HCT116 (cell line): ENCODE measurements at regions not wholly inside any gene's neighbourhood (a gene's known extent, or its start where the extent isn't known, plus 50 kb on each side); places are given as distances from the start of the nearest gene placed in this dataset.

Experiments
- CEBPB ChIP-seq: IDR thresholded peaks from 2 replicates; pipeline ENCODE4 v1.6.1; 2012; ENCODE audit warnings: low read depth
- ELF1 ChIP-seq: IDR thresholded peaks from 2 replicates; pipeline ENCODE4 v1.6.1; 2012; ENCODE audit warnings: low read depth, borderline replicate concordance
- EZH2 ChIP-seq: fragments of 200-600 bp; sonication (generic); IDR thresholded peaks from 2 replicates; pipeline ENCODE4 v1.6.1; 2017; ENCODE audit warnings: antibody characterized with exemption, mixed run types
- EZH2phosphoT487 ChIP-seq: fragments of 200-600 bp; IDR thresholded peaks from 2 replicates; pipeline ENCODE4 v1.6.1; 2018; ENCODE audit warnings: antibody characterized with exemption, borderline replicate concordance
- JUND ChIP-seq: IDR thresholded peaks from 2 replicates; pipeline ENCODE4 v1.6.1; 2012
- POLR2A ChIP-seq: IDR thresholded peaks from 2 replicates; pipeline ENCODE4 v1.7.0; 2011; ENCODE audit warnings: borderline replicate concordance; ENCODE audit not compliant: insufficient read depth, insufficient read length; ENCODE audit errors: extremely low read depth
- POLR2AphosphoS5 ChIP-seq: IDR thresholded peaks from 2 replicates; pipeline ENCODE4 v1.6.1; 2011; ENCODE audit warnings: mild to moderate bottlenecking, low read depth, low read length, moderate library complexity
- SIN3A ChIP-seq: IDR thresholded peaks from 2 replicates; pipeline ENCODE4 v1.6.1; 2012; ENCODE audit warnings: low read depth
- SRF ChIP-seq: IDR thresholded peaks from 2 replicates; pipeline ENCODE4 v1.6.1; 2012; ENCODE audit warnings: low read depth
- TCF7L2 ChIP-seq: IDR thresholded peaks from 2 replicates; pipeline ENCODE4 v1.7.0; 2011; ENCODE audit warnings: borderline replicate concordance, inconsistent platforms; ENCODE audit not compliant: insufficient read depth, insufficient read length; ENCODE audit errors: extremely low read depth
- YY1 ChIP-seq: IDR thresholded peaks from 2 replicates; pipeline ENCODE4 v1.6.1; 2011; ENCODE audit warnings: low read length, low read depth, moderate library complexity, mild to moderate bottlenecking; ENCODE audit not compliant: insufficient replicate concordance; ENCODE audit errors: extremely low read depth
- ZFX ChIP-seq: fragments of 450-650 bp; IDR thresholded peaks from 2 replicates; pipeline ENCODE4 v1.6.1; 2017
- TF ChIP-seq, protein P1 (sequence below), 3 experiments: fragments of 200-600 bp in 1 of 3; sonication (generic) in 1 of 3; IDR thresholded peaks in 2 of 3; conservative IDR thresholded peaks in 1 of 3; 2 replicates each; pipeline ENCODE4 v1.5.1; 2012 to 2017; ENCODE audit warnings: low read depth in 2 of 3, low read length in 2 of 3, antibody characterized with exemption in 1 of 3, borderline replicate concordance in 1 of 3, control low read depth in 1 of 3, mild to moderate bottlenecking in 1 of 3, mixed read lengths in 1 of 3, mixed run types in 1 of 3, moderate library complexity in 1 of 3; ENCODE audit not compliant: insufficient read depth in 1 of 3
- TF ChIP-seq, protein P2 (sequence below): IDR thresholded peaks from 2 replicates; pipeline ENCODE4 v1.6.1; 2012

DNA sequence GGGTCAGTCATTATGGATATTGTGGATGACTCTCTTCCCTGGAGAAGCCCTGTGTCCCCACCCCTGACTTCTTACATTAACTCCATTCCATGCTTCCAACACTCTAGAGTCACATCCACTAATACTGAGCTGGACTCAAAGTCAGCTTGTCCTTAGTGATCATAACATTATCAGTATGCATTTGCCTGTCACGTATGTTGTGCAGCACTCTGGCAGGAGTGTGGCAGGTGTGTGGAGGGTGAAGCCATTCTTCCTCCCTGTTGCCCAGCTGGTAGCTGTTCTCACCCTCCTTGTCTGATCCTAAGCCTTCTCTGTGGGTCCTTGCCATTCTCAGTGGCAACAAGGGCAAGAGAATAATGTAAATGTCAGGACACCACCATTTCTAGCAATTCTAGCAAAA, 334.1 kb upstream of the RAB6C start:
- TF ChIP-seq SIN3A (no peak), TCF7L2 (no peak), POLR2AphosphoS5 (no peak), ZFX (no peak), JUND (no peak), POLR2A (no peak), SRF (no peak), EZH2 (no peak), CEBPB (no peak), ELF1 (no peak), EZH2phosphoT487 (no peak), YY1 (no peak)
- TF ChIP-seq, protein P1, sequence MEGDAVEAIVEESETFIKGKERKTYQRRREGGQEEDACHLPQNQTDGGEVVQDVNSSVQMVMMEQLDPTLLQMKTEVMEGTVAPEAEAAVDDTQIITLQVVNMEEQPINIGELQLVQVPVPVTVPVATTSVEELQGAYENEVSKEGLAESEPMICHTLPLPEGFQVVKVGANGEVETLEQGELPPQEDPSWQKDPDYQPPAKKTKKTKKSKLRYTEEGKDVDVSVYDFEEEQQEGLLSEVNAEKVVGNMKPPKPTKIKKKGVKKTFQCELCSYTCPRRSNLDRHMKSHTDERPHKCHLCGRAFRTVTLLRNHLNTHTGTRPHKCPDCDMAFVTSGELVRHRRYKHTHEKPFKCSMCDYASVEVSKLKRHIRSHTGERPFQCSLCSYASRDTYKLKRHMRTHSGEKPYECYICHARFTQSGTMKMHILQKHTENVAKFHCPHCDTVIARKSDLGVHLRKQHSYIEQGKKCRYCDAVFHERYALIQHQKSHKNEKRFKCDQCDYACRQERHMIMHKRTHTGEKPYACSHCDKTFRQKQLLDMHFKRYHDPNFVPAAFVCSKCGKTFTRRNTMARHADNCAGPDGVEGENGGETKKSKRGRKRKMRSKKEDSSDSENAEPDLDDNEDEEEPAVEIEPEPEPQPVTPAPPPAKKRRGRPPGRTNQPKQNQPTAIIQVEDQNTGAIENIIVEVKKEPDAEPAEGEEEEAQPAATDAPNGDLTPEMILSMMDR (IDR thresholded peaks at IDR 0.05 in 2 of 3, conservative IDR thresholded peaks at IDR 0.05 in 1 of 3; ENCODE audit: borderline replicate concordance in 1 of 3, insufficient read depth in 1 of 3, low read depth in 2 of 3, low read length in 2 of 3), result no peak
- TF ChIP-seq, protein P2, sequence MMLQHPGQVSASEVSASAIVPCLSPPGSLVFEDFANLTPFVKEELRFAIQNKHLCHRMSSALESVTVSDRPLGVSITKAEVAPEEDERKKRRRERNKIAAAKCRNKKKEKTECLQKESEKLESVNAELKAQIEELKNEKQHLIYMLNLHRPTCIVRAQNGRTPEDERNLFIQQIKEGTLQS, result no peak
